AG09319 (cell line): ENCODE measurements at regions not wholly inside any gene's neighbourhood (a gene's known extent, or its start where the extent isn't known, plus 50 kb on each side); places are given as distances from the start of the nearest gene placed in this dataset.

Source experiments
- DNase-seq: peaks from one replicate; pipeline ENCODE4 v3.0.0-alpha.2; 2010; ENCODE audit warnings: low read depth; ENCODE audit errors: extremely low read depth
- CTCF ChIP-seq: IDR thresholded peaks from 2 replicates; pipeline ENCODE4 v1.5.1; 2011; ENCODE audit warnings: low read depth, mild to moderate bottlenecking, inconsistent platforms, low read length, moderate library complexity

- TF ChIP-seq CTCF: no peak
- DNase-seq: no peak
Measured at GRCh38 chr5:109989161-109989560, 299.4 kb downstream of the MAN2A1 start.

GRCh38 chr5:109989994-109990722 is 300.4 kb downstream of the MAN2A1 start:
- no peak for DNase-seq
- TF ChIP-seq CTCF: no peak

GRCh38 chr5:109990723-109991359 is 301.1 kb downstream of the MAN2A1 start:
- DNase-seq: no peak
- no peak for TF ChIP-seq CTCF

- DNase-seq: no peak
- no peak for TF ChIP-seq CTCF
Measured at GRCh38 chr5:109992264-109992915, 302.7 kb downstream of the MAN2A1 start.

GRCh38 chr5:109994135-109994534 is 304.4 kb downstream of the MAN2A1 start:
- TF ChIP-seq CTCF: no peak
- no peak for DNase-seq

GRCh38 chr5:109996246-109996645 is 306.5 kb downstream of the MAN2A1 start:
- no peak for TF ChIP-seq CTCF
- no peak for DNase-seq

GRCh38 chr5:109997161-109997560 is 307.4 kb downstream of the MAN2A1 start:
- DNase-seq: no peak
- no peak for TF ChIP-seq CTCF
